MM.1S (cell line): ENCODE measurements at regions not wholly inside any gene's neighbourhood (a gene's known extent, or its start where the extent isn't known, plus 50 kb on each side); places are given as distances from the start of the nearest gene placed in this dataset.

ENCODE experiments used
- CTCF ChIP-seq: fragments of 300-600 bp; sonication (generic); IDR thresholded peaks from 2 replicates; pipeline ENCODE4 v1.5.1; 2016; ENCODE audit warnings: antibody characterized with exemption, low read length, mixed read lengths
- EZH2 ChIP-seq: fragments of 300-600 bp; sonication (generic); optimal IDR thresholded peaks from 2 replicates; pipeline ENCODE3; 2017; ENCODE audit warnings: low read depth, mild to moderate bottlenecking, antibody characterized with exemption, low read length, mixed read lengths
- EZH2phosphoT487 ChIP-seq: fragments of 300-600 bp; sonication (generic); IDR thresholded peaks from 2 replicates; pipeline ENCODE4 v1.6.1; 2018; ENCODE audit warnings: antibody characterized with exemption, low read length

- TF ChIP-seq CTCF (no peak), EZH2 (no peak), EZH2phosphoT487 (no peak)
These were observed 144.3 kb upstream of the NLGN4X start for GRCh38 chrX:6372981-6373380.
